Erythroblast (primary cell): ENCODE measurements at regions not wholly inside any gene's neighbourhood (a gene's known extent, or its start where the extent isn't known, plus 50 kb on each side); places are given as distances from the start of the nearest gene placed in this dataset.

Source experiments
- DNase-seq, 2 experiments: peaks; one replicate each; lab custom pipeline; 2025; lab: John Stamatoyannopoulos, UW
- GATA1 ChIP-seq: IDR thresholded peaks from 2 replicates; pipeline ENCODE4 v1.6.1; 2011; ENCODE audit warnings: low read depth, mild to moderate bottlenecking, control low read depth, low read length, moderate library complexity
- POLR2A ChIP-seq: IDR thresholded peaks from 2 replicates; pipeline ENCODE4 v1.6.1; 2011; ENCODE audit warnings: mild to moderate bottlenecking, low read length

GRCh38 chr1:164477343-164477742 is 81.6 kb upstream of the PBX1 start:
- no peak for DNase-seq
- TF ChIP-seq GATA1 (no peak), POLR2A (no peak)

DNA sequence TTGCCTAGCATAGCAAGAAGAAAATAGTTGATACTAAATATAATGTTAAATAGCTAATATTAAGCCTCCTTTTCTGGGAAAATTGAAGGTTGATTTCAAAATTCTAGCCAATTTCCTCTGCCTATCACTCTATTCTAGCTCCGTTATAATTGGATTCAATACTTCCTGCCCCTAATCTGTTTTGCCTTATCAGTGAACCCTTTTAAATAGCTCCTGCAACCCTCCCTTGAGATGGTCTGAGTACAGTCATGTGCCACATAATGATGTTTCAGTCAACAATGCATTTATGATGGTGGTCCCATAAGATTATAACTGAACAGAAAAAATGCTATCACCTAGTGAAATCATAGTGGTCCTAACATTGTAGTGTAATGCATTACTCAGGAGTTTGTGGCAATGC is 79.7 kb upstream of the PBX1 start:
- TF ChIP-seq POLR2A (no peak), GATA1 (no peak)
- no peak for DNase-seq

GRCh38 chr1:164480285-164480907 is 78.6 kb upstream of the PBX1 start:
- no peak for TF ChIP-seq GATA1
- no peak for TF ChIP-seq POLR2A
- DNase-seq: no peak

DNA sequence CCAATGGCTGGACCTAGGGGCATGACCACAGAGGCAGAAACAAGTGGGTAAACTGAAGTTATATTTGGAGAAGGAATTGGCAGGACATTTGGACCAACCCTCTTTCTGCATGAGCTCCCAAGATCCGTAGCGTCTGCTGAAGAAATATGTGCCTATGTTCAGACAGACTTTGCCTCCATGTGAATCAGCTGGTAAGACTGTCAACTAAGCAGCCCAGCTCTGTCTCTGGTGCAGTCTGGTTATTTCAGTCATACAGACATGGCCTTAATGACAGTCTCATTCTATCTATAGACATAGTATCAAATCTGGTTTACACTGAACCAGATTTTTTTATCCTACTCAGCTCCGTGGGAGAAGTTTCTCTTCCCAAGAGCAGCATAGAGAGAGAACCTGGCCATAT is 63.1 kb upstream of the PBX1 start:
- no peak for DNase-seq
- TF ChIP-seq GATA1: no peak
- TF ChIP-seq POLR2A: no peak

- no peak for DNase-seq
- TF ChIP-seq GATA1: no peak
- TF ChIP-seq POLR2A: no peak
Measured at GRCh38 chr1:164498792-164499191, 60.2 kb upstream of the PBX1 start.

DNA sequence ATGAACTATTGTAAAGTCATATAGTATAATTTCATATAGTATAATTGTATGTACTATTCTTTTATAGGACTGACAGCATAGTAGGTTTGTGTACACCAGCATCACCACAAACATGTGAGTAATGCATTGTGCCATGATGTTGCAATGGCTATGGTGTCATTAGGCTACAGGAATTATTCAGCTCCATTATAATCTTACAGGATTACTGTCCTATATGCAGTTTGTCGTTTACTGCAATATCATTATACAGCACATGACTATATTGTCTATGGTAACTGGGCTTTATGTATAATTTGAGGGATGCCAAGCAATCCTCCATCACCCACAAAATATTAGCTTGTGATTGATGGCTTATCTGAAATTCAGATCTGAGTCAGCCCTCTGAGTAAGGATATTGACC is 54.2 kb upstream of the PBX1 start:
- TF ChIP-seq GATA1: no peak
- no peak for TF ChIP-seq POLR2A
- no peak for DNase-seq
